Stimulated activated CD4-positive, alpha-beta T cell treated with anti-CD3 and anti-CD28 coated beads, TNF-alpha, amount 100 ng/mL, for 24 hours (primary cell): ENCODE measurements at regions not wholly inside any gene's neighbourhood (a gene's known extent, or its start where the extent isn't known, plus 50 kb on each side); places are given as distances from the start of the nearest gene placed in this dataset.
"Not testable (repeated sequence)": the region's sequence is repeated elsewhere in the genome, so short reads cannot be mapped to it uniquely, and the experiment has no call there.

Experiments used
- DNase-seq, 3 experiments: peaks; one replicate each; pipeline ENCODE4 v3.0.0-alpha.2; 2020; ENCODE audit warnings: low read depth in 3 of 3

DNA sequence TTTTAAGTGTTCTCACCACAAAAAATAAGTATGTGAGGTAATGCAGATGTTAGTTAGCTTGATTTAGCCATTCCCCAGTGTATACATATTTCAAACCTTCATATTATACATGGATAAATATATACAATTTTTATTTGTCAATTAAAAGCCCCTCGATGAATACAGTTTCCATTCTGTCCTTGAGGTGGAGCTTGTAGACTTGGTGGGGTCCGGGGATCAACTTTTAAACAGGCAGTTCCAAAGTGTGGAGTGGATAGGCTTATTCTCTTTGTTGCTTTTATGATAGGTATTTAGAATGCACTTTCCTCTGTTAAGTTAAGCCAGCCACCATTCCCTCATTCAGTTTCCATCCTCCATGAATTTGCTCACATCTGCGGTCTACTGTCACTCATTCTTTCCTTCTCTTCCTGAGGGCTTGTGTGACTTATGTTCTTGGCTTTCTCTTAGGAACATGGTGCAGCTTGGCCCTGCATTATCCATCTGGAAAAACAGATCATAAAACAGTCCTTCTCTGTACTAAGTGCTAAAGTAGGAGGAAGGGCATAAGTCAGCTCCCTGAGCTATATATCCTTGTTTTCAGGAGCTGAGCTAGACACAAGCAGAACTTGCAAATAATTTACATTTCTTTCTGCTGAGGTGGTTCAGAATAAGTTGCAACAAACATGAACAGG, 149.1 kb downstream of the NFKBIZ start:
- no peak for DNase-seq

DNA sequence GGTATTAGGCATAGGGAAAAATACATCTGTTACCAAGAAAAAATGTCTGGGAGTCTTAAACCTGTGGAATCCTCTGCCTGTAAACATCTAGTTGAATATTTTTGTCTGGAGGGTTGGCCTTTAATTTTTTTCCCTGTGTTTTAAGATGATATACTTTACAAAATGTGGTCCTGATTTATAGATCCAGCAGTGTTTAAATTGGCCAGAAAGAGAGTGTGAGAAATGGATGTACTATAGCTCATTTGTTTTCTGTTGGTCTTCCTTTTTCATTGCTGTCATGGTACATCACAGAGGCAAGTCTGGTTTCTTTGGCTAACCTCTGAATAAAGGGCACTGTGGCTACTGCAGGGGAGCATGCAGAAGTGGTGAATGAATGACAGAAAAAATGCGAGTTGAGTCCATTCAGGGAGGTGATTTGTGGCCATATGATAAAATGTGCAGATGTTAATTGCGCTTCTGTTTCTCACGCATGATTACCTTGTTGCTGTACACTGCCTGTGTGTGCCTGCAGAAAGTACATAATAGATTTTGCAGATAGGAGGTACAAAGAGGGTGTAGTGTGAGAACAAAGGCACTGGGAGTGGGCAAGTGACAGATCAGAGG, 150.0 kb downstream of the NFKBIZ start:
- no peak for DNase-seq

DNA sequence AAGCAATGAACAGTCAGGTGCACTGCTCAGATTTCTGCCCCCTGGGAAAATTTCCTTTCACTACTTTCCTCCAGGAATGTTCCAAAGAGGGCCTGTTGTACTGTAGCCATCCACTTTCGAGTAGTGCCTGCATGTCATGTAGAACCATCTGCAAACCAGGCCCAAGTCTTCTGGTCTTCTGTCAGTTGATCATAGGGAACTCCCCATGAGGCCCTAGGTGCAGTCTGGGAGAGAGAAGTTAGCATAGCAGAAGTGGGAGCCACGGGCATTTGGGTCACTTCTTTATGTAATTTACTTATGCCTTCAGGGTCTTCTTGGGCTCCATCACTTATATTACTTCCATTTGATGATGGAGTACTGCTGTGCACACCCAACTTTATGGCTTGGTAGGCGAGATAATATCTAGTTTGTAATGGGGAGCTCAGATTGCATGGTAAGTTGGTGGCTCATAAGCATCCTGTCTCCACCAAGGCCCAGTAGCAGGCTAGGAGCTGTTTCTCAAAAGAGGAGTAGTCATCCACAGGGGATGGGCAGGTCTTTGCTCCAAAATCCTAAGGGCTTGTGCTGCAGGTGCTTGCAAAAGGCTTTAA, 151.4 kb downstream of the NFKBIZ start:
- no peak for DNase-seq

DNA sequence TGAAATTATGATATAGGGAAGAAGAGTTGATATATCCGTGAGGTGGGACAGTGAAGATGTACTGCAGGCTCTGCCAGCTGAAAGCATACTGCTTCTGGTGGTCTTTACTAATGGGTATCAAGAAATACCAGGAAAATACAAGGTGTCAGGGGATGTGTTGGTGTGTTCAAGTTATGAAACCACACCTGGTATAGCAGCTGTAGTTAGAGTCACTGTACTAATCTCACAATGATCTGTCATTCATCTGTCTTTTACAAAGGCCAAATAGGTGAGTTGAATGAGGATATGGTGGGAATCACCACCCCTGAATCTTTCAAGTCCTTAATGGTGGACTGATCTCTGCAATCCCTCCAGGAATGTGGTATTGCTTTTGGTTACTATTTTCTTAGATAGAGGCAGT, 152.7 kb downstream of the NFKBIZ start:
- DNase-seq: no peak

DNA sequence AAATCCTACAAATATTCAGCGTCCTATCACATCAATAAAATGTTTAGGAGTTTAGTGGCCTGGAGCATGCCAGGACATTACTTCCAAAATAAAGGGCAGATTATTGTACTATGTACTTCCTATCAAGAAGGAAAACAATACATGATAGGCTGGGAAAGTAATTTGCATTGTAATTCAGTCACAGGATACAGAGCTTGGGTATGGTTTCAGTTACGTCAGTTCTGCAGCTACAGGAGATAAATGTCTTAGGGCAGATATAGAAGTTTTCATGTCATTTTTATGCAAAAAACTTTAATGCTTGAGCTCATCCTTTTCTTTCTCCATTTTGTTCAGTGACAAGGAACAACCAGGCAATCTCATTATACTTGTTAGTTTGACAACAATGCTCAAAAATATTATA, 155.2 kb downstream of the NFKBIZ start:
- DNase-seq: no peak

DNA sequence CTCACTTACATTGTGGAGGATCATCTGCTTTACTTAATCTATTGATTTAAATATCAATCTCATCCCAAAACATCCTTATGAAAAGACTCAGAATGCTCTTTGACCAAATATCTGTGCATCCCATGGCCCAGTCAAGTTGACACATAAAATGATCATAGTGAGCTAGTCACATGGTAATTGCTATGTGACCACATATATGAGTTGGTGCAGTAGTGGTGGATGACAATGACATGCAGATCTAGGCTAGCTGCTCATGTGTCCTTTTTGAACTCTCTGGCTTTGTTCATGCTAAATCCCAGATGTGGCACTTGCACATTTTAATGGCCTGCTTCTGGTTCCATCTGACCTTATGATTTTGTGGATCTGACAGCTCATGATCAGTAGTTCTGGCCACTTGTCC, 156.2 kb downstream of the NFKBIZ start:
- no peak for DNase-seq

DNA sequence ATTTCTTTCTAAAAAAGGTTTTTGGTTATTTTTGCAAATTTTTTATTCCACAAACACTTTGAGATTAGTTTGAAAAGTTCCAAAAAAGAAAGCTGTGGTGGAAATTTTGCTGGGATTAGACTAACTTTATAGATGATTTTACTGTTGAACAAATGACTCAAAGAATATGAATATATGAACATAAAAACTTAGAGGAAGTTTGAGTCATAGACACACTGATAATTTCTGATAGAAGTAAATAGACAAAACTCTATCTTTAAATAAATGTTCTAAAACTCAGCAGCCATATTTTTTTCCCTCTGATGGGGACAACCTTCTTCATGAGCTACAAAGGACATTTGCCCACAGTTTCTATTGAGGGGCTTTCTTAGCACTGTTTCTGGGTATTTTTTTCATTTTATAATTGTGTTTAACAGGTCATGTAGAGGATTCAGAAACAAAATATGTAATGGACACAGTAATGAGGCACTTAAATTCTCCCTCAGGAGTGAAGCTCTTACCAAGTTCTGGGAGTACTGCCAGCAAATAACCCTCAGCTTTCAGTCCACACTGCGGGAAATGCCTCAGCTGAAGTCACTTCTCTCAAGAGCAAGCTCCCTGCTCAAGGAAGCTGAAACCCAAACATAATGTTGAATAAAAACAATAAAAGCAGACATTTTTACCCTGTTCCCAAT, 157.6 kb downstream of the NFKBIZ start:
- DNase-seq: no peak

DNA sequence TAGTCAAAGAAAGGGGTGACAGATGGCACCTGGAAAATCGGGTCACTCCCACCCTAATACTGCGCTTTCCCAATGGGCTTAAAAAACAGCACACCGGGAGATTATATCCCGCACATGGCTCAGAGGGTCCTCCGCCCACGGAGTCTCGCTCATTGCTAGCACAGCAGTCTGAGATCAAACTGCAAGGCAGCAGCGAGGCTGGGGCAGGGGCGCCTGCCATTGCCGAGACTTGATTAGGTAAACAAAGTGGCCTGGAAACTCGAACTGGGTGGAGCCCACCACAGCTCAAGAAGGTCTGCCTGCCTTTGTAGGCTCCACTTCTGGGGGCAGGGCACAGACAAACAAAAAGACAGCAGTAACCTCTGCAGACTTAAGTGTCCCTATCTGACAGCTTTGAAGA, 159.1 kb downstream of the NFKBIZ start:
- not testable (repeated sequence) for DNase-seq

DNA sequence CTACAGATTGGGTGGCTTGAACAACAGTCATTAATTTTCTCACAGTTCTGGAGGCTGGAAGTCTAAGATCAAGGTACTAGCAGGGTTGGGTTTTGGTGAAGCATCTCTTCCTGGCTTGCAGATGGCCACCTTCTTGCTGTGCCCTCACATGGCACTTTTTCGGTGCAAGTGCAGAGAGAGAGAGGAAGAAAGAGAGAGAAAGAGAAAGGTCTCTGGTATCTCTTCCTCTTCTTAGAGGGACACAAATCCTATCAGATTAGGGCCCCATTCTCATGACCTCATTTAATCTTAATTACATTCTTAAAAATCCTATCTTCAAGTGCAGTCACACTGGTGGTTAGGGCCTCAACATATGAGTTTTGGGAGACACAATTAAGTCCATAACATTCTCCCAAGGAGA, 167.1 kb downstream of the NFKBIZ start:
- no peak for DNase-seq

DNA sequence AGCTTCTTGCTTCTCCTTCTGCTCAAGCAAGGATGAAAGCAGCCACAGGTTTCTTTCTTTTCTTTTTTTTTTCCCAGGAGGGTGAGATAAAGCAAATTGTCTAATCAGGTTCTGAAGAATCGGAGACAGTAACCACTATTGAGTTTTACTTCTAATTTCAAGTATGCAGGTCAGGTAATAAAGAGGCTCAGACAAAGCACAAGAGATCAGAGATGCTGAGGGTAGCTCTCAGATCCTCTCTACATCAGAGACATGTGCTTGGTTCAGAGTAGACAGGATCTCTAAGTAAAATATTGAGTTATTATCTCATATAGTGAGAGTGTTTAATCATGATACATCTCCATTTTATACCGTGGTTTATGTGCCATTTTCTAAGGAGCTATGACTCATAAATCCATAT, 168.5 kb downstream of the NFKBIZ start:
- DNase-seq: no peak

DNA sequence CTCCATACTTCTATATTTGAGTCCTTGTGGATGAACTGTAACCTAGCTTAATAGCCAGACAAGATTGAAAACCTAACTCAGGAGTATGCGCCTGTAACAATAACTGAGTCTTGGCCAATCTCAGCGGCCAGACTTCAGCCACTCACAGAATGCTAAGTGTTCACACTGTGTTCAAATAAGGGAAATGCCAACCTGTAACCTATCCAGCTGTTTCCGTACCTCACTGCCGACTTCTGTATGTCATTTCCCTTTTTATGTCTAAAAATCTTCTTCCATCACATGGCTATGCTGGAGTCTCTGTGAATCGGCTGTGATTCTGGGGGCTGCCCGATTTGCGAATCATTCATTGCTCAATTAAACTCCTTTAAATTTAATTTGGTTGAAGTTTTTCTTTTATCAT, 169.2 kb downstream of the NFKBIZ start:
- DNase-seq: no peak

DNA sequence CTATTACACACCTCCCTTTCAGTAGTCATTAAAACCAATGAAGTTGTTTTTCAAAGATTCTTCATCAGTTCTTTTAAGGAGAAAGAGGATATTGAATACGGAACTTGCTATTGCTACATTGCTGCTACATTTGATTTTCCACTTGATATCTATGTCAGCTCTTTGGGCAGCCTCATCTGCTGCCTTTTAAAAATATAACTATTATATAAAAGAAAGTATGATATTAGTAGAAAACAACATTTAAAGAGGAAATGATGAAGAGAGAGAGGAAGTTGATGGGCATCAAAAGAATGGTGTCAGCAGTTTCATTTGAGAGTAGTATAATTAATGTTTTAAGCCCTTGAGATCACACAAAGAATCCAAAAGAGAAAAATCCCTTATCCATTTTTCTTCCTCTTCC, 171.4 kb downstream of the NFKBIZ start:
- DNase-seq: no peak

DNA sequence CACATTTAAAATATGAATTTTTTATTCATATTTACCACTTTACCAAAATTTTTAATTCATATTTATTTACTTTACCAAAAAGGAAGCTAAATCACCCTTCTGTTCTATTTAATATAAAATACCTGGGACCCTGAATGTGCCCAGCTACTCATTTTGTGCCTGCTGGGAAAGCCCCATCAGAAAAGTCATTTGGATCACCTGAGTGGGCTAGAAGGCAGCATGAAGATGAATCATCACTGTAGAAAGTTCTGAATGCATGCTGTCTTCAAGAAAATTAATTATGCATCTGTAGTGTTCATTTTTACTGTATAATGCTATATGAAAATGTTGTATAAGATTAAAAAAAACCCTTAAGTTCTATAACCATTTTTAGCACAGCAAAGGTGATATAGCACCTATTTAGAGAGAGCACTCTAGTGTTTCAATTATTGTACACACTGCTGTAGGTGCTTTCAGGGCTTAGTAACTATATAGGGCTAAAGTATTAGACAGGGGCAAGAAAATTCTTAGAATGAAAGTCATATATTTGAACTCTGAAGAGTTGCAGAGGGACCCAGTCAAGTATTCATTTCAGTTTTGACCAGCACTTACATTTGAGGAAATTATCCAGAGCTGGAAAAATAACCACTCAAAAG, 175.1 kb downstream of the NFKBIZ start:
- DNase-seq: peak in 2 of 3 experiments; percentile 5 to 14

DNA sequence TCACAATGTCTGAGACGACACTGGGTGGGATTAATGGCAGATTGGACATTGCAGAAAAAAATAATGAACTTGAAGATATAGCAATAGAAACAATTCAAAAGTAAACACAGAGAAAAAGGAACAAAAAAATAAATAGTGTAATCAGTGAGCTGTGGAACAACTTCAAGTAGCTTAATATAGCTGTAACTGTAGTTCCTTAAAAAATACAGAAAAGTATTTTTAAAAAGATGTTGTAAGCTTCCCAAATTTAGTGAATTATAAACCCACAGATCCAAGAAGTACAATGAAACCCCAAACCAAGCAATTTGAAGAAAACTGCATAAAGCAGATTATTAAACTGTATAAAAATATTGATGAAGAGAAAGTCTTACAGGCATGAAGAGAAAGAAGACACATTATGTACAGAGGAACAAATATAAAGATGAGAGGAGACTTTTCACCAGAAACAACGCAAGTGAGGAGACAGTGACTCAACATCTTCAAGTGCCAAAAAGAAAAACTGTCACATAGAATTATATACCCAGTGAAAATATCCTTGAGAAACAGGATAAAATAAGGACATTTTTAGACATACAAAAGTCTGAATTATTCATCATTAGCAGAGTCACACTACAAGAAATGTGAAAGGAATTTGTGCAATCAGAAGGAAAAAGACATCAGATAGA, 176.4 kb downstream of the NFKBIZ start:
- DNase-seq: no peak

DNA sequence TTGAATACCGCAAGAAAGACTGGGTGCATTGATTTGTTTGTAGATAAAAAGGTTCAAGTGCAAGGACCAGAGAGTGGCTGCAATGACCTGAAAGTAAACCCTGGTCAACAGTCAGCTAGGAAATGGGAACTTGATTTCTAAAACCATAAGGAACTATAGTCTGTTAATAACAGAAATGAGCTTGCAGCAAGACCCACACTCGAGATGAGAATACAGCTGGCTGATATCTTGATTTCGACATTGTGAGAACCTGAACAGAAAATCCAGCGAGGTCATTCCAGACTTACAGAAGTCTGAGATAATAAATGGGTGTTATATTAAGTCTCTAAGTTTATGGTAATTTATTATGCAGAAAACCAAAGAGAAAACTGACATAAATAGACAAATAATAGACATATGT, 177.3 kb downstream of the NFKBIZ start:
- no peak for DNase-seq

DNA sequence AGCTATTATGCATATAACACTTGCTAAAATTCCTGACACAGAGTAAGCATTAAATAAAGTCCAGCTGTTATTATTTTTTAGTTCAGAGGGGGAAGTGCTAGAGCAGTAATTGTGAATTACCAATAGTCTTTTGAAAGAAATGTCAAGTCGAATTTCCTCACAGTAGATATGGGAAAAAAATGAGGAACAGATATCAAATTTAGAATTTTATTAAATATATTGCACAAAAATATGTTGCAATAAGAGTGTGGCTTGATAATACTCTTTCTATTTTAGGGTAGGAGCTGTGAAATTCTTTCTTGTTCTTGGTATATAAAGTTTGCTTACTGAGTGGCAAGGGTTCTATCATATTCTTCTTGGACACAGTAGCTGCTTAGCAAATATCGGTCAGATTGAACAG, 181.3 kb downstream of the NFKBIZ start:
- DNase-seq: no peak

DNA sequence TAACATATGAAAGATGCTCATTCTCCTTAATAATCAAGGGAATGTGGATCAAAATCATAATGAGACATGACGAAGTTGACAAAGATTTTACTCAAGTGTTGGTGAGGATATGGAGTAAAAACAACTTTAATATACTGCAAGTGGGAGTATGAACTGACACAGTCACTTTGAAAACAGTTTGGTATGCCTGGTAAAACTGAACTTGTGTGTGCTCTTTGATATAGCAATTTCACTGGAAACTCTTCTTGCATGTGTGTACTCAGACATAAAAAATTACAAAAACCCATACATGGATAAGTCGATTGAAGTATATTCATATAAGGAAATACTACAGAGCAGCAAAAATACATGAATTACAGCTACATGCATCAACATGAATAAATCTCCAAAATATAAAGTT, 182.5 kb downstream of the NFKBIZ start:
- DNase-seq: no peak

DNA sequence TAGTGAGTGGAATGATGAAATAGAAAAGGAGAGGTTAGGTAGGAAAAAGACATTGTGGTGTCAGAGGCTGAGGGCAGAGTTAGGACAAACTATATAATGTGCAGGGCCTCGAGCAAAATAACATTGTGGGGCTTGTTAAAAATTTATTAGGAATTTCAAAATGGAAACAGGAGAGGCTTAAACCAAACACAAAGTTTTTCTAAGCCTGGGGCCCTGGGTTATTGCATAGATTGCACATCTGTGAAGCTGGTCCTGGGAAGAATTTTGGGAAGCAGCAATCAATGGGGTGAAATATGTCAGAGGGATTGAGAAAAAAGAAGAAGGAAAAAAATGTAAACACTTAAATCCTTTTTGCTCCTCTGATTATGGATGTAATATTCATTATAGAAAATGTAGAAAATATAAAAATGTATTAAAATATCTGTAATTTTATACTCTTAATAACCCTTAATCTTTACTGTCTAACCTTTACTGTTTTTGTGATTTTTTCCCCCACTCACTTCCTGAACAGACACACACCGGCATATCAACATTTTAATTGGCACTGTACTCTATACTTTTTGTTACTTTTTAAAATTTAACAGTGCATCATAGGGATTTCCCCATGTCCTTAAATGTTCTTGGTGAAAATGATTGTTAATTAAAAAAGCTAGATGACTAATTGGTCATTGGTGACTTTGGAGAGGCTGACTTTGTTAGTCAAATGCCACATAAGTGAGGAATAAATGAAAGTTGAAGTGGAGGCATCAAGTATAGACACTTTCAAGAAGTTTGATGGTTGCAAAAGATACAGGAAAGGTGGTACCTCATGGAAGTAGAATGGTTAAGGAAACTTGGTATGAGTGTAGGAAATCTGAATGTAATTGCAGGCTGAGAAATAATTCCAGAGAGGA, 183.4 kb downstream of the NFKBIZ start:
- DNase-seq: no peak

DNA sequence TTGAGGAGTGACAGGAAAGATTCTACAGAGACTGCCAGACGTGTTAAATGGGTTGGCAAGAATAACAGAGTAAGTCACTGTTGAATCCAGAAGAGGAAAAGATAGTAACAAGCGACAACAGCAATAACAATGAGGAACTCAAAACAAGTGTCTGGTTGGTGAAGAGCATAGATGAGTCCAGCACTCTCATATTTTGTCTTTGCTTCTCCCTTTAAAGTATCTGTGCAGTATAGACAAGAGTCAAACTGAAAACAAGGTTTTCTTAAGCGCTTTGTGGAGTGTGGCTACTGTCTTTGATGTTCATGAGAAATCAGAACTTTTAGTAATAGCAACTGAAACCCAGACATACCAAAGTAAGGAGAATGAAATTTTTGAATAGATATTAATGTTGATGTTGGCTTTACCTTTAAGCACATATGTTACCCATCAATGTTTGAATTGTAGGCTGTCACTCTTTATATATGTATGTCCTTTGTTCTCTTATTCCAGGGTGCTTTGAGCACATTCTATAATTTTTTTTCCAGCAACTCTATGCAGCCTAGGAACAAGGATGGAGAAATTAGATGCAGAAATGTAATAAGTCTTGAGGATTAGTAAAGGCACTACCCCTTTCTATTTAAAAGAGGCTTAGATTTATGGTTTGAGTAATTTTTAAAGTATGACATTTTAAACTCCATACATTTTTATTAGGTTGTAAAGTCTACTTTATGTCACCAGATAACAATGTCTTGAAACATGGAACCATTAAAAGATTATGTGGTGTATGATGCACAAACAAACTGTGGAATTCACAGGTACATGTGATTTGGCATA, 185.5 kb downstream of the NFKBIZ start:
- DNase-seq: no peak

DNA sequence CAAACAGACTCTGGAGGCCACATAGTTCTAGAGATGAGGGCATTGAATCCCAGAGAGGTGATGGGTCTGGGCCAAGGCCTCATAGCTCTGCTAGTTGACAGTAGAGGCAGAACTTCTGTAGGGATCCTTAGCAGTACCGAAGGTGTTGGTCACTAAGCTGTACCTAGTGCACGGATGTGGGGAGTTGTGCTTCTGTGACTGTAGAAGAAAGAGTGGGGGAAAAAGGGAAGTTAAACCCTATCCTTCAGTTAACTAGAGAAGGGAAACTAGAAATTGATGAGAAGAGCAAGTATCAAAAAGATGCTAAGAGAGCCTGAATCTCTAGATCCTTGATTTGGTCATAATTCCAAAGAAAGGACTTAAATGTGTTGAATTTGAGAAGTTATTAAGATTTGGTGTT, 186.7 kb downstream of the NFKBIZ start:
- DNase-seq: no peak
